Karpas-422 (cell line): ENCODE measurements at regions not wholly inside any gene's neighbourhood (a gene's known extent, or its start where the extent isn't known, plus 50 kb on each side); places are given as distances from the start of the nearest gene placed in this dataset.
A peak's percentile ranks its signal among the peaks of the same experiment; 100 is the strongest.

Experiments
- DNase-seq: peaks from one replicate; pipeline ENCODE4 v3.0.0-alpha.2; 2015
- H2AFZ ChIP-seq: fragments of 200-600 bp; sonication (generic); 2 replicates; pipeline ENCODE4 v1.6.1; 2014; ENCODE audit warnings: antibody characterized with exemption, low read length, mixed read lengths
- H3K27ac ChIP-seq: fragments of 200-600 bp; sonication (generic); 2 replicates; pipeline ENCODE4 v1.5.1; 2014; ENCODE audit warnings: mild to moderate bottlenecking, low read length, moderate library complexity
- H3K27me3 ChIP-seq: fragments of 200-600 bp; sonication (generic); 2 replicates; pipeline ENCODE4 v1.6.1; 2014; ENCODE audit warnings: low read length, mixed read lengths
- H3K36me3 ChIP-seq: fragments of 200-600 bp; sonication (generic); 2 replicates; pipeline ENCODE4 v1.6.1; 2014; ENCODE audit warnings: low read length, mixed read lengths; ENCODE audit not compliant: insufficient read depth
- H3K4me1 ChIP-seq: fragments of 200-600 bp; sonication (generic); 2 replicates; pipeline ENCODE4 v1.6.1; 2014; ENCODE audit warnings: mild to moderate bottlenecking, low read length, mixed read lengths
- H3K4me2 ChIP-seq: fragments of 200-600 bp; sonication (generic); 2 replicates; pipeline ENCODE4 v1.6.1; 2014; ENCODE audit warnings: low read length, low read depth, mild to moderate bottlenecking; ENCODE audit not compliant: poor library complexity, severe bottlenecking
- H3K4me3 ChIP-seq: fragments of 200-600 bp; sonication (generic); 2 replicates; pipeline ENCODE4 v1.5.1; 2014; ENCODE audit warnings: mild to moderate bottlenecking, antibody characterized with exemption, low read length, mixed read lengths
- H3K79me2 ChIP-seq: fragments of 200-600 bp; sonication (generic); 2 replicates; pipeline ENCODE4 v1.6.1; 2014; ENCODE audit warnings: mild to moderate bottlenecking, low read length, mixed read lengths
- H3K9ac ChIP-seq: fragments of 200-600 bp; sonication (generic); 2 replicates; pipeline ENCODE4 v1.6.0; 2014; ENCODE audit warnings: low read length
- H3K9me2 ChIP-seq: fragments of 200-600 bp; sonication (generic), shearing (Covaris generic); replicated peaks from 2 replicates; pipeline ENCODE4 v1.6.0; 2014; ENCODE audit warnings: mild to moderate bottlenecking, low read length, moderate library complexity; ENCODE audit not compliant: insufficient read depth
- H3K9me3 ChIP-seq: fragments of 300-700, 200-600 bp; sonication (generic); 2 replicates; pipeline ENCODE4 v1.6.1; 2014; ENCODE audit warnings: low read length, mixed read lengths
- H4K20me1 ChIP-seq: fragments of 200-600 bp; sonication (generic); 2 replicates; pipeline ENCODE4 v1.6.1; 2014; ENCODE audit warnings: mild to moderate bottlenecking, antibody characterized with exemption, low read length, low read depth; ENCODE audit not compliant: insufficient read depth

GRCh38 chr22:46058591-46059519 is 81.9 kb upstream of the WNT7B start:
- no peak for DNase-seq
- no peaks in the 10 kb centered on the region for H3K9me2 ChIP-seq
- no peaks in the 10 kb centered on the region for H4K20me1 ChIP-seq
- H2AFZ ChIP-seq, result no peak overlapping the region
- H3K27ac ChIP-seq, result peak overlapping the region; percentile 97
- peak overlapping the region; percentile 65 for H3K4me2 ChIP-seq
- peak overlapping the region; percentile 37 for H3K4me3 ChIP-seq
- H3K9ac ChIP-seq, result peak overlapping the region; percentile 68
- peaks cover 50% of the 10 kb centered on the region for H3K4me1 ChIP-seq
- H3K27me3 ChIP-seq, result no peaks in the 10 kb centered on the region
- H3K36me3 ChIP-seq, result no peaks in the 10 kb centered on the region
- peaks cover 16% of the 10 kb centered on the region for H3K79me2 ChIP-seq
- no peaks in the 10 kb centered on the region for H3K9me3 ChIP-seq

- DNase-seq, result no peak
- no peaks in the 10 kb centered on the region for H3K27me3 ChIP-seq
- H3K79me2 ChIP-seq, result peaks cover 4% of the 10 kb centered on the region
- H3K4me1 ChIP-seq, result peaks cover 42% of the 10 kb centered on the region
- H3K4me3 ChIP-seq, result no peak overlapping the region
- H3K9ac ChIP-seq, result no peak overlapping the region
- no peaks in the 10 kb centered on the region for H3K9me2 ChIP-seq
- no peaks in the 10 kb centered on the region for H4K20me1 ChIP-seq
- no peak overlapping the region for H3K27ac ChIP-seq
- no peaks in the 10 kb centered on the region for H3K9me3 ChIP-seq
- no peak overlapping the region for H3K4me2 ChIP-seq
- H2AFZ ChIP-seq, result no peak overlapping the region
- no peaks in the 10 kb centered on the region for H3K36me3 ChIP-seq
Observed at GRCh38 chr22:46060292-46061123, 83.5 kb upstream of the WNT7B start.

GRCh38 chr22:46061124-46061500 is 84.2 kb upstream of the WNT7B start:
- H3K9ac ChIP-seq, result no peak overlapping the region
- H3K4me1 ChIP-seq, result peaks cover 42% of the 10 kb centered on the region
- H3K4me3 ChIP-seq, result no peak overlapping the region
- no peaks in the 10 kb centered on the region for H3K9me2 ChIP-seq
- no peaks in the 10 kb centered on the region for H3K79me2 ChIP-seq
- H2AFZ ChIP-seq, result no peak overlapping the region
- H3K36me3 ChIP-seq, result no peaks in the 10 kb centered on the region
- no peaks in the 10 kb centered on the region for H3K27me3 ChIP-seq
- H3K27ac ChIP-seq, result no peak overlapping the region
- H3K4me2 ChIP-seq, result no peak overlapping the region
- H4K20me1 ChIP-seq, result no peaks in the 10 kb centered on the region
- no peak for DNase-seq
- no peaks in the 10 kb centered on the region for H3K9me3 ChIP-seq

GRCh38 chr22:46061501-46062231 is 84.7 kb upstream of the WNT7B start:
- Histone ChIP-seq H3K36me3 (no peaks in the 10 kb centered on the region), H3K9me3 (no peaks in the 10 kb centered on the region), H3K9ac (no peak overlapping the region), H3K9me2 (no peaks in the 10 kb centered on the region), H4K20me1 (no peaks in the 10 kb centered on the region), H3K4me1 (peaks cover 37% of the 10 kb centered on the region), H3K27ac (no peak overlapping the region), H3K27me3 (no peaks in the 10 kb centered on the region), H3K4me3 (no peak overlapping the region), H2AFZ (no peak overlapping the region), H3K79me2 (no peaks in the 10 kb centered on the region), H3K4me2 (no peak overlapping the region)
- DNase-seq, result no peak

GRCh38 chr22:46062232-46062615 is 85.3 kb upstream of the WNT7B start:
- no peaks in the 10 kb centered on the region for H4K20me1 ChIP-seq
- DNase-seq, result no peak
- H3K9ac ChIP-seq, result no peak overlapping the region
- no peaks in the 10 kb centered on the region for H3K79me2 ChIP-seq
- no peak overlapping the region for H2AFZ ChIP-seq
- no peaks in the 10 kb centered on the region for H3K27me3 ChIP-seq
- H3K27ac ChIP-seq, result no peak overlapping the region
- no peak overlapping the region for H3K4me2 ChIP-seq
- no peaks in the 10 kb centered on the region for H3K9me3 ChIP-seq
- no peaks in the 10 kb centered on the region for H3K36me3 ChIP-seq
- H3K4me1 ChIP-seq, result peaks cover 34% of the 10 kb centered on the region
- no peak overlapping the region for H3K4me3 ChIP-seq
- H3K9me2 ChIP-seq, result no peaks in the 10 kb centered on the region

- Histone ChIP-seq H3K79me2 (no peaks in the 10 kb centered on the region), H2AFZ (no peak overlapping the region)
Observed at GRCh38 chr22:46062971-46063631, 86.1 kb upstream of the WNT7B start.

GRCh38 chr22:46063846-46064227 is 86.5 kb upstream of the PPARA start:
- no peaks in the 10 kb centered on the region for H4K20me1 ChIP-seq
- H3K9ac ChIP-seq, result no peak overlapping the region
- no peak overlapping the region for H2AFZ ChIP-seq
- no peaks in the 10 kb centered on the region for H3K79me2 ChIP-seq
- H3K4me1 ChIP-seq, result peaks cover 33% of the 10 kb centered on the region
- no peak overlapping the region for H3K4me2 ChIP-seq
- no peak overlapping the region for H3K4me3 ChIP-seq
- no peaks in the 10 kb centered on the region for H3K9me3 ChIP-seq
- no peaks in the 10 kb centered on the region for H3K9me2 ChIP-seq
- no peaks in the 10 kb centered on the region for H3K27me3 ChIP-seq
- no peak for DNase-seq
- H3K27ac ChIP-seq, result no peak overlapping the region
- no peaks in the 10 kb centered on the region for H3K36me3 ChIP-seq

More at GRCh38 chr22:46062971-46063631, 86.1 kb upstream of the WNT7B start:
- Histone ChIP-seq H3K4me1 (peaks cover 33% of the 10 kb centered on the region), H3K9me3 (no peaks in the 10 kb centered on the region), H3K9me2 (no peaks in the 10 kb centered on the region), H3K36me3 (no peaks in the 10 kb centered on the region), H4K20me1 (no peaks in the 10 kb centered on the region), H3K27ac (no peak overlapping the region), H3K4me2 (no peak overlapping the region), H3K4me3 (no peak overlapping the region), H3K9ac (no peak overlapping the region), H3K27me3 (no peaks in the 10 kb centered on the region)
- DNase-seq, result no peak
